ENCODE measurements at regions not wholly inside any gene's neighbourhood (a gene's known extent, or its start where the extent isn't known, plus 50 kb on each side); places are given as distances from the start of the nearest gene placed in this dataset.

DNA sequence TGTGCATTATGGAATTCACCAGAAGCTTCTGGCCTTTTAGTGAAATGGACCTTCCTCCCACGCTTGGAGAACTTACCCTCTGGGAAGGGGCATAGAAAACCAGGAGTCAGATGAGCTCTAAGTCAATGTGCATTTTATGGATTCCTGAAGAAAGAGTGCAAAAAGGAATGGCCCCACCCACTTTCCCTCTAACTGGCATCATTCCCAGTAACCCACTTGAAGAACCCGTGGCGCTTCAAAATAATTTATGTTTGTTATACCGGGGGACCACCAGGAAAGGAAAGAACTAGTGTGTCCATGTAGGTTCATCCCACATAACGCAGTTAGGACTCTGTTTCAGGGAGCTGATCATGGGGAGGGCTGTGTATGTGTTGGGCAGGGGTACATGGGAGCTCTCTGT, 1153.4 kb downstream of the TMEM121 start:
- TF ChIP-seq, protein P1, sequence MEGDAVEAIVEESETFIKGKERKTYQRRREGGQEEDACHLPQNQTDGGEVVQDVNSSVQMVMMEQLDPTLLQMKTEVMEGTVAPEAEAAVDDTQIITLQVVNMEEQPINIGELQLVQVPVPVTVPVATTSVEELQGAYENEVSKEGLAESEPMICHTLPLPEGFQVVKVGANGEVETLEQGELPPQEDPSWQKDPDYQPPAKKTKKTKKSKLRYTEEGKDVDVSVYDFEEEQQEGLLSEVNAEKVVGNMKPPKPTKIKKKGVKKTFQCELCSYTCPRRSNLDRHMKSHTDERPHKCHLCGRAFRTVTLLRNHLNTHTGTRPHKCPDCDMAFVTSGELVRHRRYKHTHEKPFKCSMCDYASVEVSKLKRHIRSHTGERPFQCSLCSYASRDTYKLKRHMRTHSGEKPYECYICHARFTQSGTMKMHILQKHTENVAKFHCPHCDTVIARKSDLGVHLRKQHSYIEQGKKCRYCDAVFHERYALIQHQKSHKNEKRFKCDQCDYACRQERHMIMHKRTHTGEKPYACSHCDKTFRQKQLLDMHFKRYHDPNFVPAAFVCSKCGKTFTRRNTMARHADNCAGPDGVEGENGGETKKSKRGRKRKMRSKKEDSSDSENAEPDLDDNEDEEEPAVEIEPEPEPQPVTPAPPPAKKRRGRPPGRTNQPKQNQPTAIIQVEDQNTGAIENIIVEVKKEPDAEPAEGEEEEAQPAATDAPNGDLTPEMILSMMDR (IDR thresholded peaks at IDR 0.05; ENCODE audit: low read depth, low read length): no peak
- DNase-seq (ENCODE audit: extremely low read depth, low read depth): no peak

DNA sequence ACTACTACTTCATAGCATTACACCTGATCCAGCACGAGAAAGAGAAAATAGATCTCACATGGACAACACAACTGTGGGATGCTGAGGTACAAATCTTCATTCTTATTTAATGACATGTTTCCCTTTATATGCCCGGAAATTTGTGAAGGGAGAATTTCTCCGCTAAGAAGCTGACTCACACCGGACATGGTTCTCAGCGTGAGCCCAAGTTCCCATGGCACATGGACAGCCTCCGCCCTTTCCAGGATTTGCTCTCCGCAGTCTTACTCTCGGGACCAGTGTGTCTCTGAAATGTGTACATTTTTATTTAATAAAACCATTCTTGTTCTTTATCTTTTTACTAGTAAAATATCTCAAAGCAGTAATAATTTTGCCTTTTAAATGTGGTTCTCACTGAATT, 1154.8 kb downstream of the TMEM121 start:
- no peak for DNase-seq (ENCODE audit: extremely low read depth, low read depth)

DNA sequence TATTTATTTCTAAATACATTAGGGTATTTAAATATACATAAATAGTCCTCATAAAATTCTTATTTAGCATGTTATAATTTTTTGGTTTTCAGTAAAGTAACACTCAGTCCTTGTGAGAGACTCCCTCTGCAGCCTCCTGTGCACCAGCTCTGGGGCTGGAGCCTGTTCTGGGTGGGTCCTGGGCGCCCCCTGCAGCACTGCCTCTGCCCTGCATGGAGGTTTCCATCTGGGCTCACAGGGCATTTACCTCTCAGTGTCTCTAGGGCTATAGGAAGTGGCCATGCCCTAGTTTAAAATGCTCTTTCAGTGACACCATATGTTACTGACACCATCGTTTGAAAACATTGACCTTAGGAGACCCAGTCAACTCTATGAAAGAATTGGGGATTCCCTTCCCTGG, 1155.2 kb downstream of the TMEM121 start:
- DNase-seq (ENCODE audit: extremely low read depth, low read depth): no peak

More for the DNA sequence above, 1154.8 kb downstream of the TMEM121 start:
- TF ChIP-seq, protein P1 (IDR thresholded peaks at IDR 0.05; ENCODE audit: low read depth, low read length): no peak

DNA sequence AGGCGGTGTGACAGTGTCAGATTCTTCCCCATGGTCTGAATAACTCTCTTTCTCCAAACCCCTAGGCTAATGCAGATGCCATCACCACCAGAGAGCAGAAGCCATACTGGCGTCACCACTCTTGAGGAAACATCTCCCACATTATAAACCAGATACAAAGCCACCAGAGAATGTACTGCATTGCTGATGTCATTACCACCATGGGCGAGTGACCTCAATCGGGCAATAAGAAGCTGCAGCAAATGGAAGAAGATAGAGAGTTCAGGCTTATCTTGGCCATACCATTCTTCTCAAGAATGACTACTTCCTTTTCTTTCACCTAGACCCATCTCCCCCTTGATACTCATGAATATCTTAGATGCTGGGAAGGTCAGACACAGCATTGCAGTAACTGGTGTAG, 1157.2 kb downstream of the TMEM121 start:
- TF ChIP-seq, protein P1 (IDR thresholded peaks at IDR 0.05; ENCODE audit: low read depth, low read length): no peak
- no peak for DNase-seq (ENCODE audit: extremely low read depth, low read depth)

More for the DNA sequence above, 1155.2 kb downstream of the TMEM121 start:
- TF ChIP-seq, protein P1 (IDR thresholded peaks at IDR 0.05; ENCODE audit: low read depth, low read length): no peak

DNA sequence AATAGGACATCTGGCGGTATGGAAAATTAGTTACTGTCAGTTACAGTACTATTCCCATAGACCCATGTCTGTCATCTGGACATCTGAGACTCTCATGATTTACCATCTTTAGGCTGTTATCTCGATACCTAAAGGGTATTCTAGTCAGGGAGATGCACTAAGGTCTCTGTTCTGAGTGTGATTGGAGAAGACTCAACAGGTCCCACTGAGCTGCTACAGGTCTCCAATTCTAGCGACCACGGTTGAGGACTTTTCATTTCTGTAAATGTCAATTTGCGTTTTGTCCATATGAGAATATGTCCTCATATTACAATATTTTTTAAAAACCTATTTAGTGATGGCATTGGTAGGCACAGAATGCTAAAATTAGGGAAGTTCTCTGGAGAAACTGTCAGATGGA, 1160.2 kb downstream of the TMEM121 start:
- TF ChIP-seq, protein P1 (IDR thresholded peaks at IDR 0.05; ENCODE audit: low read depth, low read length): no peak
- DNase-seq (ENCODE audit: extremely low read depth, low read depth): no peak

DNA sequence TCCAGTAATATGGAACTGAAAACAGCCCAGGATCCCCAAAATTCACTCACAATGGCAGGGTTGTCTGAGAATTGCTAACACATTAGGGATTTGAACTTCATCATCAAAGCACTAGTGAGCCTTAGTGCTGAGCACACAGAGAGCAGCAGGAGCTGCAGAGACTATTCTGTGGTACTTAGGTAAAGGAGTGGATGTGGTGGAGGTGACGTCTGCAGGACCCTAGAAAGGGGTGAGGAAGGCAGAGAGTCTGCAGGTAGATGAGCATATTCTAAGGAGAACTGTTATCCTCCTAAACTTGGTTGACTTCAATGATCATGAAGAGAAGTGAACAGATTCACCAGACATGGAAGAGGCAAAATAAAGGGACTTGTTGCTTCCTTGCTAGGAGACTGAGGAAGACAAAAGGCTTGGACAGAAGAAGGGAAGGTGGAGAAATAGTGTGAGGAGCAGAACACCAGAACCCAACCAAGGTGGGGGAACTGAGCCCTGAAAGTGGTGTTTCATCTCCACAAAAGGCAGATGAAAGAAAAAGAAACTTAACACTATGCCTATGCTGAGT, 1164.0 kb downstream of the TMEM121 start:
- TF ChIP-seq, protein P1 (IDR thresholded peaks at IDR 0.05; ENCODE audit: low read depth, low read length): no peak

DNA sequence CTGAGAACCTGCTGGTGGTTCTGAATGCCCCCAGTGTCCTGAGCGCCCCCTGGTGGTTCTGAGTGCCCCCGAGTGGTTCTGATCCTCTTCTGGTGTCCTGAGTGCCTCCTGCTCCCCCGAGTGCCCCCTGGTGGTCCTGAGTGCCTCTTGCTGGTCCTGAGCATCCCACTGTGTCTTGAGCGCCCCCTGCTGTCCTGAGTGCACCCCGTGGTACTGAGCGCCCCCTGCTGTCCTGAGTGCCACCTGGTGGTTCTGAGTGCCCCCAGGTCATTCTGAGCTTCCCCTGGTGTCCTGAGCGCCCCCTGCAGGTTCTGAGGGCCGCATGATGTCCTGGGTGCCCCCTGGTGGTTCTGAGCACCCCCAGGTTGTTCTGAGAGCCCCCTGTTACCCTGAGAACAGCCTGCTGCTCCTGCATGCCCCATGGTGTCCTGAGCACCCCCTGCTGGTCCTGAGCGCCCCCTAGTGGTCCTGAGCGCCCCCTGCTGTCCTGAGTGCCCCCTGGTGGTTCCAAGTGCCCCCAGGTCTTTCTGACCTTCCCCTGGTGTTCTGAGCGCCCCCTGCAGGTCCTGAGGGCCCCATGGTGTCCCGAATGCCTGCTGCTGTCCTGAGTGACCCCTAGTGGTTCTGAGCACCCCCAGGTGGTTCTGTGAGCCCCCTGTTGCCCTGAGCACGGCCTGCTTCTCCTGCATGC, 1165.4 kb downstream of the TMEM121 start:
- DNase-seq (ENCODE audit: extremely low read depth, low read depth): no peak

More for the DNA sequence above, 1164.0 kb downstream of the TMEM121 start:
- DNase-seq (ENCODE audit: extremely low read depth, low read depth): no peak

More for the DNA sequence above, 1165.4 kb downstream of the TMEM121 start:
- TF ChIP-seq, protein P1 (IDR thresholded peaks at IDR 0.05; ENCODE audit: low read depth, low read length): peak; percentile 8; the same call in 1 of the 2 replicates
